ENCODE measurements at regions not wholly inside any gene's neighbourhood (a gene's known extent, or its start where the extent isn't known, plus 50 kb on each side); places are given as distances from the start of the nearest gene placed in this dataset.

- intact Hi-C loops (cut with DNase I), result no loop called here
- H3K27ac ChIP-seq, result no peak overlapping the region
- H3K36me3 ChIP-seq, result no peaks in the 10 kb centered on the region
- TF ChIP-seq CTCF (IDR thresholded peaks at IDR 0.05) (no peak), POLR2A (IDR thresholded peaks at IDR 0.05) (no peak)
- no peaks in the 10 kb centered on the region for H3K9me3 ChIP-seq
- ATAC-seq (no peak), DNase-seq (no peak)
- peaks cover 0 to 4% (median 0%) of the 10 kb centered on the region in 12 donors for H3K4me1 ChIP-seq
- no peaks in the 10 kb centered on the region for H3K27me3 ChIP-seq
- 88 to 95% (median 90%) methylated on average over 2 of the region's 2 CpGs for WGBS, 4 donors
- no peak overlapping the region for H3K4me3 ChIP-seq
Observed at GRCh38 chr5:156103155-156103885, 223.6 kb upstream of the SGCD start.

- DNase-seq, result no peak
- TF ChIP-seq POLR2A (IDR thresholded peaks at IDR 0.05) (no peak), CTCF (IDR thresholded peaks at IDR 0.05) (no peak)
- no peak for ATAC-seq
- Histone ChIP-seq H3K27ac (no peak overlapping the region), H3K27me3 (no peaks in the 10 kb centered on the region), H3K36me3 (no peaks in the 10 kb centered on the region), H3K4me1 (peaks cover 0 to 4% (median 0%) of the 10 kb centered on the region in 12 donors), H3K4me3 (no peak overlapping the region), H3K9me3 (no peaks in the 10 kb centered on the region)
- WGBS, 4 donors, result 62 to 78% (median 72%) methylated on average over 2 of the region's 2 CpGs
- intact Hi-C loops (cut with DNase I), result no loop called here
Observed at GRCh38 chr5:156109317-156110023, 217.5 kb upstream of the SGCD start.

- H3K27me3 ChIP-seq, result no peaks in the 10 kb centered on the region
- 65 to 80% (median 76%) methylated on average over 4 of the region's 4 CpGs for WGBS, 4 donors
- H3K9me3 ChIP-seq, result no peaks in the 10 kb centered on the region
- no peak for ATAC-seq
- no peak for DNase-seq
- no peak for TF ChIP-seq CTCF (IDR thresholded peaks at IDR 0.05)
- no peak for TF ChIP-seq POLR2A (IDR thresholded peaks at IDR 0.05)
- no peak overlapping the region for H3K27ac ChIP-seq
- no peak overlapping the region for H3K4me3 ChIP-seq
- intact Hi-C loops (cut with DNase I), result no loop called here
- H3K4me1 ChIP-seq, result peaks cover 0 to 9% (median 0%) of the 10 kb centered on the region in 12 donors
- no peaks in the 10 kb centered on the region for H3K36me3 ChIP-seq
Observed at GRCh38 chr5:156119692-156120091, 207.3 kb upstream of the SGCD start.

DNA sequence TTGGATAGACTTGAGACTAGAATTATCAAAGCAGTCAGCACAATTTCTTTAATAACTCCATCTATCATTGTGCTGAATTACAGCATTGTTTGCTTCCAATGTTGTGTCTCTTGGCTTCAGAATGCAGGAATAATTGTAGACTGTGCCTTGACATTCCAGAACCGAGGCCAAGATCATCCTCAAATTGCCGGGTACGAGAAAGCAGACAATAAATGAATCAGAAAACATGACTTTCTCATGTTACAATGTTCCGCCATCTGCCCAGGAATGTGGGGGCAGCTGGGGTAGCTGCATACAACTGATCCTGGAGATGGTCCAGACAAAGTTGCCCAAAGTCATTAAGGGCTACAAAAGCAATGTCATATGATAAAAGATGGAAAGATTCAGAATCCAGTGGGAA is 206.2 kb upstream of the SGCD start:
- no peak overlapping the region for H3K4me3 ChIP-seq
- peaks cover 0 to 9% (median 0%) of the 10 kb centered on the region in 12 donors for H3K4me1 ChIP-seq
- no peak for ATAC-seq
- H3K27me3 ChIP-seq, result no peaks in the 10 kb centered on the region
- intact Hi-C loops (cut with DNase I), result no loop called here
- no peaks in the 10 kb centered on the region for H3K36me3 ChIP-seq
- WGBS, 4 donors, result 65 to 78% (median 72%) methylated on average over 4 of the region's 4 CpGs
- H3K9me3 ChIP-seq, result no peaks in the 10 kb centered on the region
- TF ChIP-seq POLR2A (IDR thresholded peaks at IDR 0.05), result no peak
- no peak for TF ChIP-seq CTCF (IDR thresholded peaks at IDR 0.05)
- H3K27ac ChIP-seq, result no peak overlapping the region
- DNase-seq, result no peak
